Esophagus muscularis mucosa (tissue), 4 donors: ENCODE measurements at regions not wholly inside any gene's neighbourhood (a gene's known extent, or its start where the extent isn't known, plus 50 kb on each side); places are given as distances from the start of the nearest gene placed in this dataset.

Experiments
- CTCF ChIP-seq, 3 experiments: fragments of 200-600 bp in 2 of 3; fragments of 450-650 bp in 1 of 3; sonication (generic) in 2 of 3; IDR thresholded peaks; one replicate each; pipeline ENCODE4 v1.5.1; 2017 to 2019; ENCODE audit warnings: antibody characterized with exemption in 3 of 3, mild to moderate bottlenecking in 2 of 3, moderate library complexity in 1 of 3
- EP300 ChIP-seq: sonication (generic); formaldehyde crosslinking; IDR thresholded peaks from one replicate; pipeline ENCODE4 v1.6.1; 2017; ENCODE audit warnings: antibody characterized with exemption
- POLR2AphosphoS5 ChIP-seq, 2 donors: sonication (generic); formaldehyde crosslinking; IDR thresholded peaks; one replicate each; pipeline ENCODE4 v1.6.1; 2017; ENCODE audit warnings: antibody characterized with exemption in 2 of 2

- no peak for TF ChIP-seq CTCF (IDR thresholded peaks at IDR 0.05)
- TF ChIP-seq EP300: no peak
- no peak for TF ChIP-seq POLR2AphosphoS5 (IDR thresholded peaks at IDR 0.05)
Observed at GRCh38 chr4:110361921-110362320, 114.0 kb upstream of the ENPEP start.
